ENCODE measurements at regions not wholly inside any gene's neighbourhood (a gene's known extent, or its start where the extent isn't known, plus 50 kb on each side); places are given as distances from the start of the nearest gene placed in this dataset.
"Not testable (repeated sequence)": the region's sequence is repeated elsewhere in the genome, so short reads cannot be mapped to it uniquely, and the experiment has no call there.

GRCh38 chr9:73269430-73270101 lies 117.9 kb downstream of the ANXA1 start:
- TF ChIP-seq ZFX (IDR thresholded peaks at IDR 0.05): no peak
- TF ChIP-seq, protein P1, sequence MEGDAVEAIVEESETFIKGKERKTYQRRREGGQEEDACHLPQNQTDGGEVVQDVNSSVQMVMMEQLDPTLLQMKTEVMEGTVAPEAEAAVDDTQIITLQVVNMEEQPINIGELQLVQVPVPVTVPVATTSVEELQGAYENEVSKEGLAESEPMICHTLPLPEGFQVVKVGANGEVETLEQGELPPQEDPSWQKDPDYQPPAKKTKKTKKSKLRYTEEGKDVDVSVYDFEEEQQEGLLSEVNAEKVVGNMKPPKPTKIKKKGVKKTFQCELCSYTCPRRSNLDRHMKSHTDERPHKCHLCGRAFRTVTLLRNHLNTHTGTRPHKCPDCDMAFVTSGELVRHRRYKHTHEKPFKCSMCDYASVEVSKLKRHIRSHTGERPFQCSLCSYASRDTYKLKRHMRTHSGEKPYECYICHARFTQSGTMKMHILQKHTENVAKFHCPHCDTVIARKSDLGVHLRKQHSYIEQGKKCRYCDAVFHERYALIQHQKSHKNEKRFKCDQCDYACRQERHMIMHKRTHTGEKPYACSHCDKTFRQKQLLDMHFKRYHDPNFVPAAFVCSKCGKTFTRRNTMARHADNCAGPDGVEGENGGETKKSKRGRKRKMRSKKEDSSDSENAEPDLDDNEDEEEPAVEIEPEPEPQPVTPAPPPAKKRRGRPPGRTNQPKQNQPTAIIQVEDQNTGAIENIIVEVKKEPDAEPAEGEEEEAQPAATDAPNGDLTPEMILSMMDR (conservative IDR thresholded peaks at IDR 0.05): peak; percentile 72
- no peak overlapping the region for H3K27ac ChIP-seq

DNA sequence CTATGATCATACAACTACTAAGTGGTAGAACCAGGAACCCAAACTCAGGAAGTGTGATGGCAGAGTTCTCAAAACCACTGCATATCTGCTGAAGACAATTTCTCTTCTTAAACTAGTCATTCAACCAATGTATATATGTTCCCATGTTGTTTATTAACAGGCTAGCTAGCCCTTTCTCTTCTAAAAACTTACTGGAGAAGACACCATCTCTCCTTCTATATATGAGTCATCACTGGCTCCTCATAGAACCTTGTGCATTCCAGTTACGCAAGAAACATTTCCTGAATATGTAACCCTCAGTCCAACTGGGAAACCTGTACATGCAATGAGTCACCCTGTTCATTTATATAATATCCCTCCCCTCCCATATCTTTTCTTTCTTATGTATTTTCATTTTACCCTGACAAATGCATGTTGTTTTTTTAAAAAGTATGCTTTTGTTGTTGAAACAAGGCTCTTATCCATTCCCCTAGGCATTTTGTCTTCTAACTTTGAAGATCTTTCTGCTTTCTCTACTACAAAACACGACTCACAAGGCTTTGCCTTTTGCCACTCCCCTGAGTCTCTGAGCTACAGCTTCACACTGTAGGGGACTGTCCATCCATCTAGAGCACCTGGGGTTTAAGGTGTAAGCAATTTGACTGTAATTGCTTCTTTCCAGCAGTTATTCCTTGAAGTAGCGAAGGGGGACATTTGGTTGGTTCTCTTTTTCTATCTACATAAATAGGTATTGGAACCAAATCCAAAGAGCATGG lies 119.5 kb downstream of the ANXA1 start:
- TF ChIP-seq ZFX (IDR thresholded peaks at IDR 0.05): no peak
- TF ChIP-seq, protein P1 (conservative IDR thresholded peaks at IDR 0.05): no peak
- no peak overlapping the region for H3K27ac ChIP-seq

DNA sequence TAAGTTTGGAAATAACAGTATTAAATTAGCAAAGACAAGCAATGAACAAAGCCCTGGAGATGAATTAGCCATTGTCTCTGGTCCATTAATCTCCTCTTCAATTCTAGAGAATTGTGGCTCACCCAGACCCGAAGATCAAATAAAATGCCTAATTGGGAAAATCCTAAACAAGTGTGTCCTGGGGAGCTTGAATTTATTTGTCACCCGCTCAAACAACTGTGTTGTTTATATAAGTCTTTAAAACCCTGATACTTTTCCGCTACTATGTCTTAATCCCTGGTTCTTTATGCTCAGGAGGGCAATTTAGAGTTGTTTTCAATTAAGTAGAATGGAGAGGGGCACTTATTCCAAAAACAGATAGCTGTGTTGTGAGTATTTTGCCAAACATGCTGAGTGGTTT lies 128.4 kb downstream of the ANXA1 start:
- no peak overlapping the region for H3K27ac ChIP-seq
- TF ChIP-seq, protein P1 (conservative IDR thresholded peaks at IDR 0.05): no peak
- no peak for TF ChIP-seq ZFX (IDR thresholded peaks at IDR 0.05)

DNA sequence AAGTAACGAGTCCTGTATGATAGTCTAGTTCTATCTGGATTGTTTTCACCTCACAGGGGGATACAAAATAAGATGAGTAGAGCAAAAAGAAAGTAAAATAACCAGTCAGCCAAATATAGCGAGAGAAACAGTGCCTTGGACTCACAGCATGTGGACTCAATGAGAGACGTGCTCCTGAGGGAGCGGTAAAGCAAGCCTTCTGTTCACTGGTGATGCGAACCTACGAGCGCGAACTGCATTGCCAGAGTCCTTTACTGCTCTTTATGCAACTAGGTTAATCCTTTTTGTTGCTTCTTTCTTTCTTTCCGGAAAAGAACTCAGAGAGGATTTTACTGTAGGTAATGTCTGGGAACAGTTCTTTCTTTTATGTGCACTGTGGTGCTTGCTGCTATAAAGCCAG lies 132.7 kb downstream of the ANXA1 start:
- H3K27ac ChIP-seq: no peak overlapping the region
- TF ChIP-seq, protein P1 (conservative IDR thresholded peaks at IDR 0.05): no peak
- TF ChIP-seq ZFX (IDR thresholded peaks at IDR 0.05): no peak

- TF ChIP-seq ZFX (IDR thresholded peaks at IDR 0.05): no peak
- TF ChIP-seq, protein P1 (conservative IDR thresholded peaks at IDR 0.05): no peak
- H3K27ac ChIP-seq: no peak overlapping the region
Measured at GRCh38 chr9:73294336-73294735, 142.7 kb downstream of the ANXA1 start.

DNA sequence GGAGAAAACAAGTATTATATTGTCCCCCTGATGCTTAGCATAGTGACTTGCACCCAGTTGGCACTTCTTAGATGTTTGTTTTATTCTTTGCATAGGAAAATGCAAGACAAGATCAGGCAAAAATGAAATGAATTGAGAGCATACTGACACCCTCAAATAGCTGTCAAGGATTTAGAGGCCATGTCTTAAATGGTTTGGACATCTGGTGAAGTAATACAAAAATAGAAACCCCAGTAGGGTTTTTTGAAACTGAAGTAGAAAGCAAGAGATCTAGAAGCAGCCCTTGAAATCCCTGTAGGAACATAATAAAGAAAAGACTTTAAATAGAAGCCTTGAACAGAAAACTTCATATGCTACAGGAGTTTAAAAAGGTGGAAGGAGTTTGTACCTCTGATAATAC lies 174.3 kb downstream of the ANXA1 start:
- no peak overlapping the region for H3K27ac ChIP-seq
- TF ChIP-seq ZFX (IDR thresholded peaks at IDR 0.05): no peak
- TF ChIP-seq, protein P1 (conservative IDR thresholded peaks at IDR 0.05): no peak

DNA sequence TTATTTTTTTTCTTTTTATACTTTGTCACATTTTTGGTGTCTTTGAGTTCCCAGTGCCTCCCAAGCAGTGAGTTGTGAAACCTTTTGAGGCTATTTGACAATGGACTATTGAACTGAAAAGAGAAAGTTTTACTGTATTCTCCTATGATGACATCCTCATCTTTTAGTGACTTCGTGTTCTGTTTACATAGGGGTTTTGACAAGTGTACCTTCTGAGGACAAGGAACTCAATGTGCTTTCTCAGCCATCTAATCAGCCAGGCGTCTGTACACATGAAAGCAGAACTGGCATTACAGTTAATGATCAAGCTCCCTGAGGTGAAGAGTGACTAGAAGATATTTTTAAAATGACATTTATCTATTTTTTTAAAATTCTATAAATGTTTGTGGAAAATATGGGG lies 175.5 kb downstream of the ANXA1 start:
- no peak overlapping the region for H3K27ac ChIP-seq
- TF ChIP-seq, protein P1 (conservative IDR thresholded peaks at IDR 0.05): no peak
- TF ChIP-seq ZFX (IDR thresholded peaks at IDR 0.05): no peak

DNA sequence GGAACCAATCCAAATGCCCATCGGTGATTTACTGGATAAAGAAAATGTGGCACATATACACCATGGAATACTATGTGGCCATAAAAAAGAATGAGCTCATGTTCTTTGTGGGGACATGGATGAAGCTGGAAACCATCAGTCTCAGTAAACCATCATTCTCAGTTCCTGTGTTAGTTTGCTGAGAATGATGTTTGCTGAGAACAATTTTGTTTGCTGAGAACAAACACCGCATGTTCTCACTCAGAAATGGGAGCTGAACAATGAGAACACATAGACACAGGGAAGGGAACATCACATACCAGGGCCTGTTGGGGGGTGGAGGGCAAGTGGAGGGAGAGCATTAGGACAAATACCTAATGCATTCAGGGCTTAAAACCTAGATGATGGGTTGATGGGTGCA lies 185.5 kb downstream of the ANXA1 start:
- H3K27ac ChIP-seq: not testable (repeated sequence)

Measured in C4-2B (cell line).